Aorta (tissue), 5 donors: ENCODE measurements at regions not wholly inside any gene's neighbourhood (a gene's known extent, or its start where the extent isn't known, plus 50 kb on each side); places are given as distances from the start of the nearest gene placed in this dataset.

ENCODE experiments used
- ATAC-seq: fragments of 200-7000 bp; cut with Tn5 transposase; one replicate; pipeline ENCODE4 v1.9.1; 2022; ENCODE audit warnings: moderate library complexity; ENCODE audit not compliant: low FRiP score
- DNase-seq, 2 donors: peaks; one replicate each; pipeline ENCODE4 v3.0.0-alpha.2; 2020
- H3K27ac ChIP-seq, 2 donors: one replicate each; pipeline ENCODE4 v1.5.1; 2013; ENCODE audit warnings: low read length in 2 of 2, mild to moderate bottlenecking in 2 of 2, moderate library complexity in 2 of 2, control low read depth in 1 of 2, inconsistent platforms in 1 of 2, low read depth in 1 of 2
- H3K27me3 ChIP-seq, 2 donors: one replicate each; pipeline ENCODE4 v1.6.1; 2013; ENCODE audit warnings: control low read depth in 1 of 2, low read length in 1 of 2, mild to moderate bottlenecking in 1 of 2, moderate library complexity in 1 of 2; ENCODE audit not compliant: insufficient read depth in 2 of 2, control insufficient read depth in 1 of 2
- H3K36me3 ChIP-seq, 2 donors: one replicate each; pipeline ENCODE4 v1.6.1; 2013; ENCODE audit warnings: control low read depth in 1 of 2, low read length in 1 of 2, mild to moderate bottlenecking in 1 of 2; ENCODE audit not compliant: insufficient read depth in 2 of 2, control insufficient read depth in 1 of 2
- H3K4me1 ChIP-seq, 2 donors: one replicate each; pipeline ENCODE4 v1.6.1; 2013; ENCODE audit warnings: low read length in 2 of 2, control low read depth in 1 of 2, mild to moderate bottlenecking in 1 of 2, moderate library complexity in 1 of 2; ENCODE audit not compliant: insufficient read depth in 2 of 2, control insufficient read depth in 1 of 2
- H3K4me3 ChIP-seq, 2 donors: one replicate each; pipeline ENCODE4 v1.5.1; 2013; ENCODE audit warnings: low read length in 2 of 2, control low read depth in 1 of 2, mild to moderate bottlenecking in 1 of 2
- H3K9me3 ChIP-seq: one replicate; pipeline ENCODE4 v1.6.1; 2013; ENCODE audit warnings: mild to moderate bottlenecking, low read length; ENCODE audit not compliant: control insufficient read depth
- WGBS, 2 donors: extraction: QIAGEN DNeasy Blood & Tissue Kit; methylation state at CpG; one replicate each; pipeline ENCODE4 v1.1.7; 2013; 5-methylcytosine and 5-hydroxymethylcytosine counted together
- intact Hi-C, 2 donors: fragments of 100-400 bp; cut with DNase I; formaldehyde crosslinking; loops; one replicate each; pipeline versions ENCODE4 v1.14.2 to v1.15.0; 2022
- donor health status: healthy with polysubstance abuse.
- donor health status: Bipolar disorder and iron deficiency.
- donor health status: DM: no; HTN: no; CAD: no.
- donor health status: DM: no; HTN: no; CAD: no.
- donor health status: DM: yes; HTN: yes; CAD: no.

GRCh38 chr1:58405660-58406059, 140.9 kb downstream of the OMA1 start:
- H3K9me3 ChIP-seq: no peaks in the 10 kb centered on the region
- peaks cover 0 to 2% of the 10 kb centered on the region in 2 donors for H3K27me3 ChIP-seq
- ATAC-seq (no peak), DNase-seq (no peak)
- intact Hi-C loops: no loop called here
- H3K4me1 ChIP-seq: no peaks in the 10 kb centered on the region
- no peak overlapping the region for H3K4me3 ChIP-seq
- no peak overlapping the region for H3K27ac ChIP-seq
- no peaks in the 10 kb centered on the region for H3K36me3 ChIP-seq
- WGBS, 2 donors: 80 to 93% methylated on average over 4 of the region's 4 CpGs

DNA sequence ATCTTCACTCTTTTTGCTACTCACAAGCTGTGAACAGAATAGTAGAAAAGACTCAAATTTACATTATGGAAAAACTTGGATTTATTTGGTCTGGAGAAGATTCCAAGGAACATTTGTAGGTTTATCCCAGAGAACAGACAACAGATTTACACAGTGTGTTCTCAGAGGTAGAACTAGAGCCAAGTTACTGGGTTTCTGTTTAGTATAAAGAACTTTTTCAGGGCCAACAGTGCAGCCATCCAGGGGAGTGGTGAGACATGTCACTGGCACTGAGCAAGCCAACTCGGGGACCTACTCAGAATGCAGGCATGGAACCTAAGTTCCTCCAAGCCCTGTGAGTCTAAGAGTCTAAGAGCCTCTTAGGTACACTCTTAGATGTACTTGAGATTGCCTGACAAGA, 142.6 kb downstream of the OMA1 start:
- 61 to 70% methylated on average over 1 of the region's 1 CpG for WGBS, 2 donors

GRCh38 chr1:58402444-58402843, 144.1 kb downstream of the OMA1 start:
- Histone ChIP-seq H3K4me1 (no peaks in the 10 kb centered on the region), H3K27me3 (no peaks in the 10 kb centered on the region), H3K9me3 (no peaks in the 10 kb centered on the region), H3K36me3 (no peaks in the 10 kb centered on the region), H3K4me3 (no peak overlapping the region), H3K27ac (no peak overlapping the region)
- 37 to 40% methylated on average over 6 of the region's 6 CpGs for WGBS, 2 donors
- no peak for ATAC-seq
- intact Hi-C loops: no loop called here
- DNase-seq: no peak

More for the DNA sequence above, 142.6 kb downstream of the OMA1 start:
- no peak for DNase-seq
- ATAC-seq: no peak
- Histone ChIP-seq H3K4me3 (no peak overlapping the region), H3K36me3 (no peaks in the 10 kb centered on the region), H3K9me3 (no peaks in the 10 kb centered on the region), H3K4me1 (no peaks in the 10 kb centered on the region), H3K27me3 (peaks cover 0 to 2% of the 10 kb centered on the region in 2 donors), H3K27ac (no peak overlapping the region)
- intact Hi-C loops: no loop called here

GRCh38 chr1:58401991-58402390, 144.5 kb downstream of the OMA1 start:
- H3K27ac ChIP-seq: no peak overlapping the region
- H3K27me3 ChIP-seq: no peaks in the 10 kb centered on the region
- H3K4me1 ChIP-seq: no peaks in the 10 kb centered on the region
- H3K4me3 ChIP-seq: no peak overlapping the region
- no peaks in the 10 kb centered on the region for H3K36me3 ChIP-seq
- no peak for DNase-seq
- 22 to 25% methylated on average over 6 of the region's 6 CpGs for WGBS, 2 donors
- intact Hi-C loops: no loop called here
- H3K9me3 ChIP-seq: no peaks in the 10 kb centered on the region
- ATAC-seq: no peak

- DNase-seq (no peak), ATAC-seq (no peak)
- no peaks in the 10 kb centered on the region for H3K4me1 ChIP-seq
- H3K27ac ChIP-seq: no peak overlapping the region
- H3K4me3 ChIP-seq: no peak overlapping the region
- WGBS, 2 donors: 24 to 40% methylated on average over 3 of the region's 3 CpGs
- no peaks in the 10 kb centered on the region for H3K27me3 ChIP-seq
- intact Hi-C loops: no loop called here
- H3K36me3 ChIP-seq: no peaks in the 10 kb centered on the region
- no peaks in the 10 kb centered on the region for H3K9me3 ChIP-seq
Observed at GRCh38 chr1:58399176-58399575, 147.3 kb downstream of the OMA1 start.

GRCh38 chr1:58398714-58399113, 147.8 kb downstream of the OMA1 start:
- H3K27me3 ChIP-seq: no peaks in the 10 kb centered on the region
- ATAC-seq: no peak
- intact Hi-C loops: no loop called here
- no peak for DNase-seq
- no peaks in the 10 kb centered on the region for H3K36me3 ChIP-seq
- no peak overlapping the region for H3K27ac ChIP-seq
- no peaks in the 10 kb centered on the region for H3K9me3 ChIP-seq
- no peaks in the 10 kb centered on the region for H3K4me1 ChIP-seq
- 71 to 74% methylated on average over 1 of the region's 1 CpG for WGBS, 2 donors
- H3K4me3 ChIP-seq: no peak overlapping the region

DNA sequence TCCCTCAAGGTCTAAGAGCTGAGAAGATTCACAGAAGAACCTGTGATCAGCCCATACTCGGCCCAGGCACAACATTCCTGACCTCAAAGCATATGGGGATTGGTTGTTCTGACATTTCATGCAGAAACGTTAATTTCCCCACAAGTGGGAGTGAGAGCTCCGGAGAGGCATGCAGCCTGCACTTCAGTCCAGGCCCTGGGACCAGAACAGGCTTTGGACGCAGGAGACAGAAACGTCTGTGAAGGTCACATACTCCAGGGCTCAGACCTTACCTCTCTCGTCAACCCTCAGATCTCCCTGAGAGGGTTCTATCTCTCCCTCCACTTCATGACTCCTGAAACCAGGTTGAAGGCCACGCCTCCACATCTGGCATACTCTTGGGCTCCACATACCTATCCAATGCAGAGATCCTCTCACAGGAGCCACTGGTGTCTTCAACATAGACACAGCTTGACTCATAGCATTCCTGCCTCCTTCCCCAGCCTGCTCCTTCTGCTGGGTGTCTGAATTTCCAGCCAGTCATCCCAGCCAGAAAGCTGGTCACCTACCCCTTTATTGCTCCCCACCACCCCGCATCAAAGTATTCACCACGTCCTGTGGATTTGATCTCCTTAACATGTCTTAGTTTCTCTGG, 149.2 kb downstream of the OMA1 start:
- WGBS, 2 donors: 68 to 73% methylated on average over 9 of the region's 9 CpGs
- ATAC-seq: no peak
- no peak overlapping the region for H3K27ac ChIP-seq
- no peaks in the 10 kb centered on the region for H3K9me3 ChIP-seq
- H3K4me3 ChIP-seq: no peak overlapping the region
- H3K4me1 ChIP-seq: no peaks in the 10 kb centered on the region
- peaks cover 0 to 2% of the 10 kb centered on the region in 2 donors for H3K27me3 ChIP-seq
- H3K36me3 ChIP-seq: peaks cover 0 to 1% of the 10 kb centered on the region in 2 donors
- intact Hi-C loops: no loop called here
- no peak for DNase-seq

DNA sequence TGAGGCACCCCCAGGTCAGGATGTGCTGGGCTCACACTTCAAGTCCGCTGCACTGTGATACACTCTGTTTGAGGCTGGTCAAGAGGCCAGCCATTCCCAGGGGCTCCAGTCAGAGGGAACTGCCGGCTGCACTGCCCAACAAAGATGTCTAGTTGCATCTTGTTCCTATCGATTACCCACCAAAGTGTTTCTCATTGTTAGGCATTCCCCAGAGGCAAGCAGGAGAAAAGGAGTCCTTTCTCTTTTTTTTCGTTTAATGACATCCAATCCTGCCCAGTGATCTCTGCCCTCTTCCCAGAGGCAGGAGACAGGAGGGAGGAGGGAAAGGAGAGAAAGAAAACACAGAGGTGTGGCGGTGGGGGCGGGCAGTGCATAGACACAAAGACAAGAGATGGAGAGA, 150.4 kb downstream of the OMA1 start:
- H3K36me3 ChIP-seq: peaks cover 0 to 1% of the 10 kb centered on the region in 2 donors
- H3K27me3 ChIP-seq: peaks cover 0 to 2% of the 10 kb centered on the region in 2 donors
- no peaks in the 10 kb centered on the region for H3K4me1 ChIP-seq
- WGBS, 2 donors: 37 to 41% methylated on average over 6 of the region's 6 CpGs
- intact Hi-C loops: no loop called here
- no peaks in the 10 kb centered on the region for H3K9me3 ChIP-seq
- no peak overlapping the region for H3K4me3 ChIP-seq
- H3K27ac ChIP-seq: no peak overlapping the region
- ATAC-seq (no peak), DNase-seq (no peak)

GRCh38 chr1:58395355-58395754, 151.2 kb downstream of the OMA1 start:
- WGBS, 2 donors: 42 to 47% methylated on average over 2 of the region's 2 CpGs
- H3K36me3 ChIP-seq: peaks cover 0 to 1% of the 10 kb centered on the region in 2 donors
- H3K9me3 ChIP-seq: no peaks in the 10 kb centered on the region
- intact Hi-C loops: no loop called here
- ATAC-seq (no peak), DNase-seq (no peak)
- H3K4me3 ChIP-seq: no peak overlapping the region
- H3K27me3 ChIP-seq: peaks cover 0 to 2% of the 10 kb centered on the region in 2 donors
- no peaks in the 10 kb centered on the region for H3K4me1 ChIP-seq
- no peak overlapping the region for H3K27ac ChIP-seq
